ENCODE measurements at regions not wholly inside any gene's neighbourhood (a gene's known extent, or its start where the extent isn't known, plus 50 kb on each side); places are given as distances from the start of the nearest gene placed in this dataset.
"Not testable (repeated sequence)": the region's sequence is repeated elsewhere in the genome, so short reads cannot be mapped to it uniquely, and the experiment has no call there.

DNA sequence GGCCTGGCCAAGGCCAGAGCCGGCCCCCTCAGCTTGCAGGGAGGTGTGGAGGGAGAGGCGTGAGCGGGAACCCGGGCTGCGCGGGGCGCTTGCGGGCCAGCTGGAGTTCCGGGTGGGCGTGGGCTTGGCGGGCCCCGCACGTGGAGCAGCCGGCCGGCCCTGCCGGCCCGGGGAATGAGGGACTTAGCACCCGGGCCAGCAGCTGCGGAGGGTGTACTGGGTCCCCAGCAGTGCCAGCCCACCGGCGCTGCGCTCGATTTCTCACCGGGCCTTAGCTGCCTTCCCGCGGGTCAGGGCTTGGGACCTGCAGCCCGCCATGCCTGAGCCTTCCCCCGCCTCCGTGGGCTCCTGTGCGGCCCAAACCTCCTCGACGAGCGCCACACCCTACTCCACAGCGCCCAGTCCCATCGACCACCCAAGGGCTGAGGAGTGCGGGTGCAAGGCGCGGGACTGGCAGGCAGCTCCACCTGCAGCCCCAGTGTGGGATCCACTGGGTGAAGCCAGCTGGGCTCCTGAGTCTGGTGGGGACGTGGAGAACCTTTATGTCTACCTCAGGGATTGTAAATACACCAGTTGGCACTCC, 1800.2 kb downstream of the MRPL39 start:
- not testable (repeated sequence) for DNase-seq (ENCODE audit: low read depth)

DNA sequence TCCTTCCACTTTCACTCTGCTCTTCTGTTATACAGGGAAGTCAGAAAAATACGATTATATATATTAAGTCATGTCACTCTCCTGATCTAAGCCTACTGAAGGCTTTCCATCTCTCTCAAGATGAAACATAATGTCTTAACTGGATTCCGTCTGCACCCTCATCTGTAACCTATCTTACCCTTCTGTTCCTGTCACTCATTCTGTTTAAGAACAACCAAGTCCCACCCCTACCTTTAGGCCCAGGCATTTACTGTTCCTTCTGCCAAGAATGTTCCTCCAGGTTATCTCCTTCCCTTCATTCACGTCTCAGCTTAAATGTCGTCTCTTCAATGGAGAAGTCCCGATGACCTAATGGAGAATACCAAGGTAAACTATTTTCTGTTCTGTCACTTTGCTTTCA, 1802.4 kb downstream of the MRPL39 start:
- DNase-seq (ENCODE audit: low read depth): no peak

DNA sequence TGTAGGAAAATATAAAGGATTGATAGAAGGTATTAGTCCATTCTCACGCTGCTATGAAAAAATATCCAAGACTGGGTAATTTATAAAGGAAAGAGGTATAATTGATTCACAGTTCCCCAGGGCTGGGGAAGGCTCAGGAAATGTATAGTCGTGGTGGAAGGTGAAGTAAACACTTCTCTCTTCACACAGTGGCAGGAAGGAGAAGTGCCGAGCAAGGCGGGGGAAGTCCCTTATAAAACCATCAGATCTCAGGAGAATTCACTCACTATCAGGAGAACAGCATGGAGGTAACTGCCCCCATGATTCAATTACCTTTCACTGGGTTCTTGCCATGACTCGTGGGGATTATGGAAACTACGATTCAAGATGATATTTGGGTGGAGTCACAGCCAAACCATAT, 1806.0 kb downstream of the MRPL39 start:
- no peak for DNase-seq (ENCODE audit: low read depth)

DNA sequence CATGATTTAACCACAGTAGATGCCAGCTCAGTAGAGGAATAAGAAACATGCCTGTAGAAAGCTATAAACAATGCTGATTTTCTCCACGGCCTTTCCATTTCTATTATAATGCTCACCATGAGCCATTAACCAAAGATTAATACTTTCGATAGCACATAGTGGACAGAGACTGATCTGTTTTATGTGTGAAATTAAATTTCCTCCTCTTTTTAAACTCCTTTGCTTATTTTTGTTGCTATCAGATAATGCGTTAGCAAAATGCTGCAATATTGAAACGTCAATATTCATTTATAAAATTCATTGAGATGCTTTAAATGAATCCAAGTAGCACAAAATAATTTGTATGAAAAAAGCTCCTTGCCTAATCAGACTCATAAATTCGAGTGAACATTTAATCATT, 1807.9 kb downstream of the MRPL39 start:
- DNase-seq (ENCODE audit: low read depth): no peak

DNA sequence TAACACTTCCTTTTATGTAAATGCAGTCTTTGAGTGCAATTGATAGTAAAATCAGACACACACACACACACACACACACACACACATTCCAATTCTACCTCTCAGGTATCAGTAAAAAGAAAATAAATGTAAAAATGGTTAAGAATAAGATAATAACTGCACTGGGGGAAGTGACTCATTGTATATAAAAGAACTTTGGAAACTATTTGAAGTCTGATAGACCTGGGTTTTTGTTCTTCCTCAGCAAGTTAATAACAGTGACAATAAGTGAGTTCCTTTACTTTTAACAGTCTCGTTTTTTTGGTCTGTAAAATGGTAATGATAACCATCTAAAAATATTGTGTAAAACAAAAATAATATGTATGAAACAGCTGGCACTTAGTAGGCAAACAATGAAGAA, 1815.0 kb downstream of the MRPL39 start:
- no peak for DNase-seq (ENCODE audit: low read depth)

DNA sequence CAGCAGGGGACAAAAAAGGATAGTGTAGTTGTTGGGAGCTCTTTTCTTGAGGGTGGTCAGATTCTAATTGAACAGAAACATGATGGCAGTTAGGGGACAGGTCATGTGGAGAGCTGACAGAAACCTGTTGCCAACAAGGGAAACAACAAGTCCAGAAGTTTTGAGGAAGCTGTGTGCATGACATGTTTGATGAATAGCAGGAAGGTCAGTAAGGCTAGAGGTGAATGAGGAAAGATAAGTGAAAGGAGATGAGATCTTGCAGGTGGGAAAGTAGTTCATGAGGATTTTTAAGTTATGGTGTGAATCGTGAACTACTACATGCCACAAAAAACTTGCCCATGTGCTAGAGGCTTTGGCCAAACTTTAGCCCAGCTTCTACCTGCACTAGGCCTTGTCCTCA, 1817.4 kb downstream of the MRPL39 start:
- DNase-seq (ENCODE audit: low read depth): no peak

DNA sequence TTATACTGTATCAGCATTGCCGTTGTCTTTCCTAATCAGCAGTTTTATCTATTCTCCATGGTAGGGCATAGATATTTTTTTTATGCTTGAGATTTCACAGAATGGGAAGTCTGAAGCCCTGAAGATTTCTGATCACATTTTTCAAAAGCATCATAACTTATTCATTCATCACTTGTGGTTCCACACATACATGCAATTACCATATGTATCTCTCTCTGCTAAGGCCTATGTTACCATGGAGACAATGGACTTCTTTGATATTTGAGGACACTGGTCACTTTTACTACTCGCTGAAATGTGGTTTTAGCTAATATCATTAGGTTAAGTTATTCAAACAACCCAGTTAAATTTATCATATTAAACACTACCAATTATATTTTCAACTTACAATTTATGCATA, 1827.0 kb downstream of the MRPL39 start:
- DNase-seq (ENCODE audit: low read depth): no peak

DNA sequence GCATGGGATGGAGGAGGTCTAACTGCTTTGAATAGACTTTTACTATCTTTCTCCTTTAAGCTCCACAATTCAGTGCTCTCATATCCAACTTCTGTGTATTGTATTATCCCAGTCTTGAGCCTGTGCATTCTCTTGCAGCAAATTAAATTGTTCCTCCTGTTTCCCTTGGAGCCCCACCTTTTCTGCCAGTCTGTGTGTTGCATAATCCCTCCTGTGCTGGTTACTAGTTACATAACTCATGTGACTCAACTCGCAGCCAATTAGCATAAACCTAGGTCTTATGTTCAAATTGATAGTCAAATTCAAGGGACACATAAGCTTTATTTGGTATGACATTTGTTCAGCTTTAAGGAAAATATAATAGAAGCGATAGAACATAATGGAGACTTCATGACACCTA, 1863.5 kb downstream of the MRPL39 start:
- DNase-seq (ENCODE audit: low read depth): no peak

DNA sequence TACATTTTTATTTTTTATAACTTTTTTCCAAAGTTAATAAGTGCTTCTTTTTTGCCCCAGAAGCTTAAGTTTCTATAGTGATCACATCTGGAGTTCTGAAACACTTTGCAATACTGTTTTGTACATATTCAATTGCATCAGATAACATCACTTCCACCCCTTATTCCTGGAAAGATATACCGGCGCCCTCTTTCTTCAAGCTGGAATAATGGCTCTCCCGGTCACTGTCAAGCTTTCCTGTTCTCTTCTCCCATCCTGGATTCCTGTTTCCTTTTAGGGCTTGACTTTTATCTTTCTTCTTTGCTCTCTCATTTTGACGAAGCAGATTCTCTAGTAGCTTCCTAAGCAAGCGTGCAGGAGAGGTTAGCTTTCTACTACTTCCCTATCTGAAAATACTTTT, 1866.8 kb downstream of the MRPL39 start:
- no peak for DNase-seq (ENCODE audit: low read depth)

DNA sequence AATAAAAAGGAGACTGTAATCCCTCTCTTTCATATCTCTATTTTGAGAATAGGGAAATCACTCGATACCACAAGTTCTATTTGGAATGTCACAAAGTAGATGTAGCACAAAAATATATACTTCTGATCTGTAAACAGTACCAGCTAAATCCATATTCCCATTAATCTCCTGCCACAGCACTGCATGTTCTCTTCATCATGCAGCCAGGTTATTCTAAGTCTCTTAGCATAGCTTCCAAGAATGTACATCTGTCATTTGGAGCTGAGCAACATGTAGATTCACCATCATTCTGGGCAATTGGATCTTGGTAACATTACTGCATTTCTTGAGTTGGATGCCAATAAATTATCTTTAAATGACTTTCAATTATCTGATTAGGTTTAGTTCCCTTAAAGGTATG, 1874.5 kb downstream of the MRPL39 start:
- no peak for DNase-seq (ENCODE audit: low read depth)

DNA sequence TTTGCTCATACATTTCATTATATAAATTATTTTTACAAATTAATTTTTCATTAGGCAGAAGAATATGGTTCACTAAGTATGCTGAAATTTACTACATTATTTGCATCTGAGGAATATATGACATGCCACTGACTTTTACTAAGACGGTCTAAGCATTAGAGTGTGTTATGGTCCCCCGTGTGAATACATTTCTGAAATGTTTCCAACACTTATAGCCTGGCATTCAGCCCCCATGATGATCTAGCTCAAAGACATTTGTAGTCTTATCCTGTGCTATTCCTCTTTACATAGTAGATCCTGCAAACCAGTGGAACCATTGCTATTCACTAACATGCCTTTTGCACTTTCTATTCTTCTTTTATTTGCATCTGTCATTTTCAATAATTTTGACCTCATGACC, 1878.0 kb downstream of the MRPL39 start:
- DNase-seq (ENCODE audit: low read depth): no peak

DNA sequence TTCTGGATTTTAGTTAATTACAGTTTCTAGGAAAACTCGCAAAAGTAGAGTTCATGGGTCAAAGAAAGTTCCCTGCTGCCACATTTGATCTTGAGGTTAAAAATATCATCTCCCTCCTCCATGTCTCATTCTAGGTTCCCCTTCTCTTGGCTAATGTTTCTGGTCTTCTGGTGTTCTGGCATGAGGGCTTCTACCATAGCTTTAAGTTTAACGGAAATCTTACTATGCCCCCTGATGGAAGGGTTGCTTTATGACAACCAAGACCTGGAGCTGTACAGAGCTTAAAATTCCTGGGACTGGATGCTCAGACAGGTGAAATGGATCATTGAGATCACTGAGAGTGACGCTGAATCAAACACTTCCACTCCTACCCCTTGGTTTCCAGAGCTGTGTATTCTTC, 1881.7 kb downstream of the MRPL39 start:
- peak; percentile 3 for DNase-seq (ENCODE audit: low read depth)

DNA sequence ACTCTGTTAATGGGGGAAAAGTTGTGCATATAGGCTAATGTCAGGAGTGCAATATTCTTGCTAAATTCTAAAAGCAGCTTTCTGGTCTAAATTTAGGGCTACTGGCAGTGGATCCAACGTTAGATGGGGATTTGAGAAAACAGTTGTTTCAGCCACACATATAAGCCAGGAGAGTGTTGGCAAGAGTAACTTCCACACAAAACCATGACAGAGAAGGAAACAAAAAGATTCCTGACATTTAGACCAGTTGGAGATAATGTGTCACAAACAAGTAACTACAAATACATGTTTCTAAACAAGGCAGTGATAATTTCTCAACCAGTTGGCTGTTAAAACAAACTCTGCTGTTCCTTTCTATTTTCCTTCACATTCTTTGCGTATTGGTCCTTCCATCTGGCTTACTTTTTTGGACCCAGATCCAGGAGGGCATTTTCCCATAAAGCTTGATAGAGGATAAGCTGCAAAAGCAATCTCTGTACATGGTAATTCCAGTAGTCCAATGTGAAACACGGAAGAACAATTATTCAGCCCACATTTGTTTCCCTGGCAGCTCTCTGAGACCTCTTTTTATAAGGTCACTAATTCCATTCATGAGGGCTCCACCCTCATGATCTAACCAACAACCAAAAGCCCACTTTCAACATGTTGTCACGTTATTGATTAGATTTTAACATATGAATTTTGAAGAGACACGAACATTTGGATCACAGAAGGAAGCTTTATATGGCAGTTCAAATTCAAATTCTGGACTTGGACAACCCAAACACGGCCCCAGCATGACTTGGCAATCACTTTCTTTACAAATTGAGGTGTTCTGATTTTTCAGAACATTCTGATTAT, 1888.6 kb downstream of the MRPL39 start:
- DNase-seq (ENCODE audit: low read depth): no peak

DNA sequence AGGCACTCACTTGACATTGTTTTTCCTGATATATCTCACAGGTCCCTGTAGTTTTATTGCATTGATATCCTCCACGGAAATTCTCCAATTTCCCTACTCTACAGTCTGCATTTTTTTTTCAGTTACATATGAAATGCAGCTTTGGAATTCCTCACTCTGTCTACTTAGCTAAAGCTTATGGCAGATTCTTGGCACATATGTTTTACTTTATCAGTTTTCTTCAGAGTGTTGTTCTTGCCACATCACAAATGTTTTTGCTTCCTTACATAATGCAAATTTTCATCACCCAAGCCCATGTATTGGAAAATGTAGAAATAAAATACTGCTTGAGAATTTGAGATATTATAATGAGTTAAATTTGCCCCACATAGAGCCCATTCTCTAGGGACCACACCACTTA, 1895.1 kb downstream of the MRPL39 start:
- no peak for DNase-seq (ENCODE audit: low read depth)

DNA sequence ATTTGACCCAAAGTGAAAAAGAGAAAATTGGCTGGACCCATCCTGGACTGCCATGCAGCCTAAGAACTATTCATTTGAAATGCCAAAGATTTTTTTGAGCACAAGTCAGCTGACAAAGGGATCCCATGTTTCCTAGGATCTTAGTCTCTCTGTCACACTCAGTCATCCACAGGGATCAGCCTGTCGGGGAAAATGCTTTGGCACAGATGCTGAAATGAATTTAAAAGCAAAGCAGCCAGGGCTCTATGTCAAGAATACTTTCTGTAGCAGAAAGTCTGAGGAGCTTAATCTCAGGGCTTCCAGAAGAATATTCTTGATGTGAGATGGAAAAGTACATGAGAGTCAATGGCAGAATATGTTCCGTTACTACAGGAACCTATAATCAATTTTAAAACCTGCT, 1900.8 kb downstream of the MRPL39 start:
- no peak for DNase-seq (ENCODE audit: low read depth)

DNA sequence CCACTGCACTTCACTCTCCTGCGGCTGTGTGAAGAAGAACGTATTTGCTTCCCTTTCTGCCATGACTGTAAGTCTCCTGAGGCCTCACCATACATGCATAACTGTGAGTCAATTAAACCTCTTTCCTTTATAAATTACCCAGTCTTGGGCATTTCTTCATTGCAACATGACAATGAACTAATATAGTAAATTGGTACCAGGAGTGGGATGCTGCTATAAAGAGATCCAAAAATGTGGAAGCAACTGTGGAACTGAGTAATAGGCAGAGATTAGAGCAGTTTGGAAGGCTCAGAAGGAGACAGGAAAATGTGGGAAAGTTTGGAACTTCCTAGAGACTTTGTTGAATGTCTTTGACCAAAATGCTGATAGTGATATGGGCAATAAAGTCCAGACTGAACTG, 1907.9 kb downstream of the MRPL39 start:
- no peak for DNase-seq (ENCODE audit: low read depth)

DNA sequence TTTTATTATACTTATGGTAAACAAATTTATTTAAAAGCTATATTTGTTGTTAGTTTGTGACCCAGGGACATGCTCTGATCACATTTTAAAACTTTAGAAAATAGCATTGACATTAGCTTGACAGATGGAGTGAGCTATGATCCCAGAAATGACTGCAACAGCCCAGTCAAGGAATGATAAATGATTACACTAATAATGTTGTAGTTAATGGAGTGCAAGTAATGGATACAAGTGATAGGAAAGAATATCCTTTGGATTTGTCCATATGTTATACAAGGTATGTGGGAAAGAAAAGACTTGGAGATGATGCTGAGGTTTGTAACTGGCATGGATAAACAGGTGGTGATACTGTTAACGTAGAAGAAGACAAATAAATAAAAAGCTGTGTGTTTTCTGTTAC, 1908.7 kb downstream of the MRPL39 start:
- DNase-seq (ENCODE audit: low read depth): no peak

DNA sequence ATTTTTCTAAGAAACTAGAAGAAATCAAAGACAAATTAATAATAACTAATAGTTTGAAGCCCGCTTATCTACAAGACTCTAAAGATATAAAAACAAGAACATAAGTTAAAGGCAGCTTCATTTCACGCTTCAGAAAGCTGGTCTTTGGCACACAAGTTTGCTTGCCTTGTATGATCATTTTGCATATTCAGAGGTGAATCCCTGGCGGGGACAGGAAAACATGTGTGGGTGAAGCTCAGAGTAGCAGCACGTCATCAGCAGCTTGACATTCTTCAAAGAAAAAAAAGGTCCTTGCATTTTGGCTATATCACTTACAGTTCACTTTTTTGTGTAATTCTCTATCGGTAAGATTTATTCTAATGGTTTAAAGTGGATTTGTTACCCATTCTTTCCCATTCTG, 1911.8 kb downstream of the MRPL39 start:
- no peak for DNase-seq (ENCODE audit: low read depth)

DNA sequence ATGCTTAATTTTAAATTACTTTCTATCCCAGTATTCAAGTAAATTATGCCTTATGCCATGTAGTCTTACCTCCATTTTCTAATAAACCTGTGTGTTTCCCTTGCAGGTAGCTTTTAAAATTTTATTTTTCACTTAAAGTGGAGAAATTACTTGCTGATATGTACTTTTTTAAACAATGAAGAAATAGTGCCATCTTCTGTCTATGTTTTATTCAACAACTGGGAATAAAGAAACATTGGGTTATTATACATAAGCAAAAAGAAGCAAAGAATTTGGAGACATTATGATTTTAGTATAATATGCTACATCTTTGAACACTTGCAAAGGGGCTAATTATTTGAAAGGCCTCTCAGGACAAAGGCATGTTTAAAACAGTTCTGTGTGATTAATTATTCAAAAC, 1912.9 kb downstream of the MRPL39 start:
- DNase-seq (ENCODE audit: low read depth): no peak

DNA sequence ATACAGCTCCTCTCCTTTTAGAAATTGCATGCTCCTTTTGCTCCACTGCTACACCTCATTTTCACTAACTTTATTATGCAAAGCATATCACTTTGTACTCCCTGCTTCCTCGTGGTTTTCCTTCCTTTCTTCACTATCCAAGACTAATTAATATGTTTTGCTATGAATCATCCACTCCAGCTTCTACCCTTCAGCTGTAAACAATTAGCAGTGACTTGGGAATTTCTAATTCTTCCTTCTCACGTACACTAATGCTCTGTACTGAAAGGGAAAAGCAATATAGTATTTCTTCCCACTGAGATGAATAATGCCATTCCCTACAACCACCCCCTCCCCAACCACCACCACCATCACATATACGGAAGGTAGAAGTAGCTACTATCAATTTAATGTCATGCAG, 1917.0 kb downstream of the MRPL39 start:
- no peak for DNase-seq (ENCODE audit: low read depth)

DNA sequence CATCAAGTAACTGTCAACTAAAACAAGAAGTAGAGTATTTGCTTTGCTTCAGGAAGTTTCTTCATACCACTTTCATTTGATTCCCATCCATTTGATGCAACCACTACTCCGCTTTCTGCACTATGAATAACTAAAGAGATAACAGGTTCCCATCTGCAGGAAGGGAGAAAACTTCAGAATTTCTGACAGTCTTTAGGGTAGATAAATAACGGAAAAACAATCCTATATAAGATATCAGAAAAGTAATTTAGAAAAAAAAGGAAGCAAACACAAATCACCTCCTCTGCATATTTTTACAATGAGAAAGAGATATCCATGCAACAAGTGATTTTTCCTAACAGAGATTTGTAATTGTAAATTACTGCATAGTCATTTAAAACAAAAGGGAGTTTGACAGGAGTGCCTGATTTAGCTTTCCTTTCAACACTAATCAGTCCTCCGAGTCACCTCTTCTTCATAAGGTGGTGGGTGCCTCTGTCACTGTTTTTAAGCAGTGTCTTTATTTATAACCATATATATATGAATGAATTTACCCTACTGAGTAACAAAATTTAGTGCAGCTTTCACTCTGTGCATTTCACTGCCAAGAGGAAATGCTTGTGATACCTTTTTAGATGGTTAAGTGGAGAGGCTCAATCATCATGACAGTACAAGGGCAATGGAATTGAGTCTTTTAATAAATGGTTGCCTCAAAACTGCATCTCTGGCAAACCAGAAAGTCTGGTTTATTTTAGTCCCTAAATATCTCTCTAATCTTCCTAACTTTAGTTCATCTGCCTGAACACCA, 1920.4 kb downstream of the MRPL39 start:
- DNase-seq (ENCODE audit: low read depth): no peak

DNA sequence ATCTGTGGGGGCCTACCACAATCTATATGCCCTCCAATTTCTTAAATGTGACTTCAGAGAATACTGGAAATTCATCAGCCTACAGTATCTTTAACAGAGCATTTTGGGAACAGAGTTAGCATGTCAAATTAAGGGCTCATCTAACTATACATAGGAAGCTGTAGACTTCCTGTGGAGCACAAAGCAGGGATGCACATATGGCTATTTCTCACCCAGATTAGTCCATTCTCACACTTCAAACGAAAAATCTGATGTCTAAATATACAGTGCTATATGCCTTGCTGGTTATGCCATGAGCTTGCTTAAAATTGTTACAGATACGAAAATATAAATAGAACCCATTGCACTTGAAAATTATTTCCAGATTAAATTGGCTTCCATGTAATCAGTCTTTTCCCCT, 1922.8 kb downstream of the MRPL39 start:
- DNase-seq (ENCODE audit: low read depth): no peak
